Aorta (tissue), 5 donors: ENCODE measurements at regions not wholly inside any gene's neighbourhood (a gene's known extent, or its start where the extent isn't known, plus 50 kb on each side); places are given as distances from the start of the nearest gene placed in this dataset.
"Not testable (repeated sequence)": the region's sequence is repeated elsewhere in the genome, so short reads cannot be mapped to it uniquely, and the experiment has no call there.

ENCODE experiments used
- ATAC-seq: fragments of 200-7000 bp; cut with Tn5 transposase; one replicate; pipeline ENCODE4 v1.9.1; 2022; ENCODE audit warnings: moderate library complexity; ENCODE audit not compliant: low FRiP score
- DNase-seq, 2 donors: peaks; one replicate each; pipeline ENCODE4 v3.0.0-alpha.2; 2020
- H3K27ac ChIP-seq, 2 donors: one replicate each; pipeline ENCODE4 v1.5.1; 2013; ENCODE audit warnings: low read length in 2 of 2, mild to moderate bottlenecking in 2 of 2, moderate library complexity in 2 of 2, control low read depth in 1 of 2, inconsistent platforms in 1 of 2, low read depth in 1 of 2
- H3K27me3 ChIP-seq, 2 donors: one replicate each; pipeline ENCODE4 v1.6.1; 2013; ENCODE audit warnings: control low read depth in 1 of 2, low read length in 1 of 2, mild to moderate bottlenecking in 1 of 2, moderate library complexity in 1 of 2; ENCODE audit not compliant: insufficient read depth in 2 of 2, control insufficient read depth in 1 of 2
- H3K36me3 ChIP-seq, 2 donors: one replicate each; pipeline ENCODE4 v1.6.1; 2013; ENCODE audit warnings: control low read depth in 1 of 2, low read length in 1 of 2, mild to moderate bottlenecking in 1 of 2; ENCODE audit not compliant: insufficient read depth in 2 of 2, control insufficient read depth in 1 of 2
- H3K4me1 ChIP-seq, 2 donors: one replicate each; pipeline ENCODE4 v1.6.1; 2013; ENCODE audit warnings: low read length in 2 of 2, control low read depth in 1 of 2, mild to moderate bottlenecking in 1 of 2, moderate library complexity in 1 of 2; ENCODE audit not compliant: insufficient read depth in 2 of 2, control insufficient read depth in 1 of 2
- H3K4me3 ChIP-seq, 2 donors: one replicate each; pipeline ENCODE4 v1.5.1; 2013; ENCODE audit warnings: low read length in 2 of 2, control low read depth in 1 of 2, mild to moderate bottlenecking in 1 of 2
- H3K9me3 ChIP-seq: one replicate; pipeline ENCODE4 v1.6.1; 2013; ENCODE audit warnings: mild to moderate bottlenecking, low read length; ENCODE audit not compliant: control insufficient read depth
- WGBS, 2 donors: extraction: QIAGEN DNeasy Blood & Tissue Kit; methylation state at CpG; one replicate each; pipeline ENCODE4 v1.1.7; 2013; 5-methylcytosine and 5-hydroxymethylcytosine counted together
- intact Hi-C, 2 donors: fragments of 100-400 bp; cut with DNase I; formaldehyde crosslinking; loops; one replicate each; pipeline versions ENCODE4 v1.14.2 to v1.15.0; 2022
- donor health status: healthy with polysubstance abuse.
- donor health status: Bipolar disorder and iron deficiency.
- donor health status: DM: no; HTN: no; CAD: no.
- donor health status: DM: no; HTN: no; CAD: no.
- donor health status: DM: yes; HTN: yes; CAD: no.

DNA sequence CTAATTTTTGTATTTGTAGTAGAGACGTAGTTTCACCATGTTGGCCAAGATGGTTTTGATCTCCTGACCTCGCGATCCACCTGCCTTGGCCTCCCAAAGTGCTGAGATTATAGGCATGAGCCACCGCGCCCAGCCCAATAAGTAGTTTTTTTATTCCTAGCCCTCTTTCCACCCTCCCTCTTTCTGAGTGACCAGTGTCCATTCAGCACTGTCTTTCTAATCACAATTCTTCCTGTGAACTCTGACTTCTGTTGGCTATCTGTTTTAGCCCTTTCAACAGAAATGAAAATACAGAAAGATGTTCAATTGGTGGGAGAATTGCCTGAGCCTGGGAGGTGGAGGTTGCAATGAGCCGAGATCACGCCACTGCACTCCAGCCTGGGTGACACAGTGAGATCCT is 122.3 kb upstream of the LIFR start:
- ATAC-seq, intact Hi-C loops, H3K9me3 ChIP-seq, H3K4me3 ChIP-seq, H3K36me3 ChIP-seq, H3K4me1 ChIP-seq, H3K27me3 ChIP-seq, DNase-seq, H3K27ac ChIP-seq: not testable (repeated sequence)
- WGBS, 2 donors = 91 to 95% methylated on average over 7 of the region's 7 CpGs

- intact Hi-C loops = no loop called here
- Histone ChIP-seq H3K27ac (no peak overlapping the region), H3K4me3 (no peak overlapping the region), H3K27me3 (no peaks in the 10 kb centered on the region), H3K36me3 (no peaks in the 10 kb centered on the region), H3K4me1 (peaks cover 0 to 2% of the 10 kb centered on the region in 2 donors), H3K9me3 (no peaks in the 10 kb centered on the region)
- 94% methylated on average over 5 of the region's 5 CpGs for WGBS, 2 donors
- DNase-seq = no peak
- no peak for ATAC-seq
These were observed 123.8 kb upstream of the LIFR start for GRCh38 chr5:38680094-38680825.

DNA sequence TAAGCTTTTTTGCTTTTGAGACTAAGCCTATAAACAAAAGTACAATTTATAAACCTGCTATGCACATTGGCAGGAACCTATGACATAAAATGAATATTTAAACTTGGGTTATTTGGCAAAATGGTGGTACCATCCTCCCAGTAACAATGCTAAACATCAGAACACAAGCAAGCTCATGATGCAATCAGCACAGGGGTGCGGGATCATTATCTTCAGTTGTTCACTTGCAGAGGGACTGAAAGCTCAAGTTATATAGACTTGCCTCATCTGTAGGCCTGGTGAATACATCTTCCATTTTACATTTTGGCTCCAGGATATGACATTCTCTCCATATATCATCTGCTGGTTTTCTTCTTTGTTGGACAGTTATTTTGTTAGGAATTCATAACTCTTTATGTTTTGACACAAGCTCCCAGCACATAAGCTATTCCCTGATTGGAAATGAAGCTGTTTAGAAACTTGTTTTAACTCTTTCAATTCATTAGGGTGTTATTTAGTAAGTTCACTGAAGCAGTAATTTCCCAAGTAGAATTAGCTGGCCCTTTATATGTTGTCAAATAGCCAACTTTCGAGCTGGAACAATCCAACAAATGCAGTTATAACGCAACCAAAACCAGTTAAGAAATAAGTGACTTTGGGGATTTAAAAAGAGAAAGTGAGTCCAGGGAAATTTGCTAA is 124.7 kb upstream of the LIFR start:
- Histone ChIP-seq H3K4me3 (no peak overlapping the region), H3K4me1 (peaks cover 0 to 2% of the 10 kb centered on the region in 2 donors), H3K36me3 (no peaks in the 10 kb centered on the region), H3K27me3 (no peaks in the 10 kb centered on the region), H3K27ac (no peak overlapping the region), H3K9me3 (no peaks in the 10 kb centered on the region)
- 49 to 58% methylated on average over 3 of the region's 3 CpGs for WGBS, 2 donors
- DNase-seq (no peak), ATAC-seq (no peak)
- intact Hi-C loops = no loop called here

DNA sequence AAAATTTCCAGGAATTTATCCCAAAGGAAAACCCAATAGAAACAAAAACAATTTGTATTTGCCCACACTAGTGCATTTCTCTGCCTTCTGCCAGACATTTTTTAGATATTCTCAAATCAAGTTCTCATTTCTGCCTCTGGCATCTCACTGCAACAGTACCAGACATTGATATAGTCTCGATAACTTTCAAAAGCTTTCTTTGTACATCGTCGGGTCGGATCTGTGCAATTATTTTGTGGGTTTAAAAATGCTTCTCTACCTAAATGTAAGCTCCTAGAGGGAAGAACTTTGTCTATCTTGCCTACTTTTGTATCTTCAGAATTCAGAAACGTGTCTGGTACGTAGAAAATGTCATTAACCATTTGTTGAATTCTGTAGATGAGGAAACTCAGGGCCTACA is 125.5 kb upstream of the LIFR start:
- no peaks in the 10 kb centered on the region for H3K36me3 ChIP-seq
- H3K27me3 ChIP-seq = no peaks in the 10 kb centered on the region
- H3K9me3 ChIP-seq = no peaks in the 10 kb centered on the region
- DNase-seq (no peak), ATAC-seq (no peak)
- H3K4me3 ChIP-seq = no peak overlapping the region
- intact Hi-C loops = no loop called here
- WGBS, 2 donors = 22 to 40% methylated on average over 6 of the region's 6 CpGs
- no peak overlapping the region for H3K27ac ChIP-seq
- peaks cover 0 to 2% of the 10 kb centered on the region in 2 donors for H3K4me1 ChIP-seq

DNA sequence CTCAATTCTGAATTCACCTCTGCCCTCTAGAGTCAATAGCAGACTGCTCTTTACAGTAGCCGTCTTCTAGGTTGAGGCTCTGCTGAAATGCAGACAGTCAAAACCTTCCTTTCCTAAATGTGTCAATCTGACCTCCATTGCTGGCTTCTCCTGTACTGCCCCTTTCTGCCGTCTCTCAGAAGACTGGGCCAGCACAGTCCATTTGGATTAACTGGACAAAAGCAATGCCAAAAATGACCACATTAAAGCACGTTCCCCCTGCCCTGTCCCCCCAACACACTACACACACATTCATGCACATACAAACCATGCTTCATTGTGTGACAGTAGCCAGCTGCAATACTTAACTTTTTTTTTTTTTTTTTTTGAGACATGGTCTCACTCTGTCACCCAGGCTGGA is 130.2 kb upstream of the LIFR start:
- 67 to 68% methylated on average over 3 of the region's 3 CpGs for whole genome bisulfite sequencing, 2 donors
- H3K4me1 ChIP-seq = peaks cover 0 to 2% of the 10 kb centered on the region in 2 donors
- no peak overlapping the region for H3K4me3 ChIP-seq
- no peak overlapping the region for H3K27ac ChIP-seq
- DNase-seq (no peak), ATAC-seq (no peak)
- no peaks in the 10 kb centered on the region for H3K36me3 ChIP-seq
- H3K9me3 ChIP-seq = no peaks in the 10 kb centered on the region
- intact Hi-C loops = no loop called here
- no peaks in the 10 kb centered on the region for H3K27me3 ChIP-seq

DNA sequence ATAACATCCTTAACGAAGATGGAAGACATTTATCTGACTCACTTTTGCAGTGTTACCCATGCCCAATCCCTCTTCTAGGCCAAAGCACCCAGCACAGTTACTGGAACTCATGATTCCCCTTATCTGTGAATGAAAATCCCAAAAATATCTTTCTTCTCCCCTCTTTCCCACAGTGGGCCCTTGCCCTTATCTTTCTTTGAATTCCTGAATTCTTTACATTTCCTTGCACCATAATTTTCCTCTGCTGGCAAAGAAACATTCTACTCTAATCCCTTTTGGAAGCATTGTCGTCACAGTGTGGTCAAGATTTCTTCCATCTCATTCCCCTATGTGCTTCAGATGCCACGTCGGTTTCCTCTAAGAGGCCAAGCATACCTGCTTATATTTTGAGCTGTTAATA is 135.9 kb upstream of the LIFR start:
- H3K36me3 ChIP-seq = no peaks in the 10 kb centered on the region
- no peak overlapping the region for H3K27ac ChIP-seq
- intact Hi-C loops = no loop called here
- 57 to 62% methylated on average over 4 of the region's 4 CpGs for WGBS, 2 donors
- no peaks in the 10 kb centered on the region for H3K4me1 ChIP-seq
- peaks cover 1% of the 10 kb centered on the region for H3K9me3 ChIP-seq
- ATAC-seq (no peak), DNase-seq (no peak)
- no peak overlapping the region for H3K4me3 ChIP-seq
- H3K27me3 ChIP-seq = no peaks in the 10 kb centered on the region

DNA sequence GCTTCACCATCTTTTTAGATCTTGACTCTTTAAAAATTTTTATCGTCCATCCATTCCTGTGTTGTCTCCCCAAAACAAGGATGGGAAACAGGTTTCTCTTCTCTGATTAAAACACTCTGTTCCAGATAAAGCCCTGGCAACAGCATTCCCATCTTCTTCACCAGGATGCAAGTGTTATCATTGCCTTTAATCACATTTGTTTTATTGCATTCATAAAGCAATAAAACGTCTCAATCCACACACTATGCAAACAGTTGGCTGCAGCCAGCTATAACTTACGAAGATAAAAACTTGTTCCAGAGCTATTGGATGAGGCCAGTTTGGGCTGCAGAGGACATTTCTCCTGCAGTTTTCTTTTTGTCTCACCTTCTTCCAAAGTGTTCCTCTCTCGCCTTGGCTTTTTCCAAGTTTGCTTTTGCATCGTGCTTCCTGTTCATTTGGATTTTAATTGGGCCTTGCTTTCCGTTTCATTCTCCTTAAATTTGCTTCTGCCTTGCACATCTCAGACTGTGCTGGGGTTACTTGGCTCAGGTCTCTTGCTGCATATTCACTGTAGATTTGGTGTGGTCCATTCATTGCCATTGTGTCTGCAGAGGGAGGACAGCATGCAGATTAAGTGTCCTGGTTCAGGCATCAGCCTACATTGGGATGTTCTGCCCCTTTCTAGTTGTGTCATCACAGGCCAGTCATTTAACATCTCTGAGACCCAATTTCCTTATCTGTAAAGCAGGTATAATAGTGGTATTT is 136.5 kb upstream of the LIFR start:
- Histone ChIP-seq H3K9me3 (peaks cover 1% of the 10 kb centered on the region), H3K4me1 (no peaks in the 10 kb centered on the region), H3K4me3 (no peak overlapping the region), H3K27ac (no peak overlapping the region), H3K36me3 (no peaks in the 10 kb centered on the region), H3K27me3 (no peaks in the 10 kb centered on the region)
- DNase-seq = no peak
- intact Hi-C loops = no loop called here
- no peak for ATAC-seq
- 80% methylated on average over 6 of the region's 6 CpGs for WGBS, 2 donors

- Histone ChIP-seq H3K4me3 (no peak overlapping the region), H3K36me3 (no peaks in the 10 kb centered on the region), H3K4me1 (no peaks in the 10 kb centered on the region), H3K27me3 (no peaks in the 10 kb centered on the region), H3K27ac (no peak overlapping the region), H3K9me3 (peaks cover 1% of the 10 kb centered on the region)
- WGBS, 2 donors = 81 to 83% methylated on average over 9 of the region's 9 CpGs
- DNase-seq = no peak
- intact Hi-C loops = no loop called here
- no peak for ATAC-seq
These were observed 138.8 kb upstream of the LIFR start for GRCh38 chr5:38695021-38695958.
